PC-9 (cell line): ENCODE measurements at regions not wholly inside any gene's neighbourhood (a gene's known extent, or its start where the extent isn't known, plus 50 kb on each side); places are given as distances from the start of the nearest gene placed in this dataset.

ENCODE experiments used
- CTCF ChIP-seq: fragments of 200-600 bp; sonication (generic); conservative IDR thresholded peaks from 2 replicates; pipeline ENCODE4 v1.6.1; 2017; ENCODE audit warnings: mixed run types, antibody characterized with exemption, mild to moderate bottlenecking, moderate library complexity
- EZH2 ChIP-seq: fragments of 200-600 bp; sonication (generic); IDR thresholded peaks from 2 replicates; pipeline ENCODE4 v1.8.0; 2017; ENCODE audit warnings: antibody characterized with exemption, low read depth

DNA sequence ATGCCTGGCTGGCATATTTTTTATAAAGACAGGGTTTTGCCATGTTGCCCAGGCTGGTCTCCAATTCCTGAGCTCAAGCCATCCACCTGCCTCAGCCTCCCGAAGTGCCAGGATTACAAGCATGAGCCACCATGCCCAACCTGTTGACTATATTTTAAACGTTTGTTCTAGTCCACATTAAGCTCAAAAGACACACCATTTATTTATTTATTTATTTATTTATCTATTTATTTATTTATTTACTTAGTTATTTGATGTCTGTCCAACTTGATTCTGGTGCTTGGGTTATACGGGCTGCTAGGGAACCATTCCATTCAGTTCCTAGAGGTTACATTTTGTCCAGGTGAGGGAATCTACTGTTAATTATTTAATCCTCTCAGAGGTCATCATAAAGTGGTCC, 98.1 kb upstream of the ADGRL4 start:
- TF ChIP-seq CTCF: no peak
- no peak for TF ChIP-seq EZH2
